ENCODE measurements at regions not wholly inside any gene's neighbourhood (a gene's known extent, or its start where the extent isn't known, plus 50 kb on each side); places are given as distances from the start of the nearest gene placed in this dataset.
A peak's percentile ranks its signal among the peaks of the same experiment; 100 is the strongest.

- H3K27ac Mint-ChIP-seq (ENCODE audit: unreplicated experiment): peak overlapping the region; percentile 85
- no peak overlapping the region for H3K4me3 Mint-ChIP-seq (ENCODE audit: unreplicated experiment)
- H3K9me3 Mint-ChIP-seq (ENCODE audit: unreplicated experiment): peaks cover 6% of the 10 kb centered on the region
- peaks cover 9% of the 10 kb centered on the region for H3K36me3 Mint-ChIP-seq (ENCODE audit: unreplicated experiment)
- TF ChIP-seq, protein P1, sequence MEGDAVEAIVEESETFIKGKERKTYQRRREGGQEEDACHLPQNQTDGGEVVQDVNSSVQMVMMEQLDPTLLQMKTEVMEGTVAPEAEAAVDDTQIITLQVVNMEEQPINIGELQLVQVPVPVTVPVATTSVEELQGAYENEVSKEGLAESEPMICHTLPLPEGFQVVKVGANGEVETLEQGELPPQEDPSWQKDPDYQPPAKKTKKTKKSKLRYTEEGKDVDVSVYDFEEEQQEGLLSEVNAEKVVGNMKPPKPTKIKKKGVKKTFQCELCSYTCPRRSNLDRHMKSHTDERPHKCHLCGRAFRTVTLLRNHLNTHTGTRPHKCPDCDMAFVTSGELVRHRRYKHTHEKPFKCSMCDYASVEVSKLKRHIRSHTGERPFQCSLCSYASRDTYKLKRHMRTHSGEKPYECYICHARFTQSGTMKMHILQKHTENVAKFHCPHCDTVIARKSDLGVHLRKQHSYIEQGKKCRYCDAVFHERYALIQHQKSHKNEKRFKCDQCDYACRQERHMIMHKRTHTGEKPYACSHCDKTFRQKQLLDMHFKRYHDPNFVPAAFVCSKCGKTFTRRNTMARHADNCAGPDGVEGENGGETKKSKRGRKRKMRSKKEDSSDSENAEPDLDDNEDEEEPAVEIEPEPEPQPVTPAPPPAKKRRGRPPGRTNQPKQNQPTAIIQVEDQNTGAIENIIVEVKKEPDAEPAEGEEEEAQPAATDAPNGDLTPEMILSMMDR (IDR thresholded peaks at IDR 0.05): no peak
- no peak for DNase-seq (ENCODE audit: extremely low spot score, unreplicated experiment)
- peaks cover 58% of the 10 kb centered on the region for H3K4me1 Mint-ChIP-seq (ENCODE audit: unreplicated experiment)
- no peaks in the 10 kb centered on the region for H3K27me3 Mint-ChIP-seq (ENCODE audit: unreplicated experiment)
Observed at GRCh38 chr9:16193066-16193465, 640.2 kb downstream of the CCDC171 start.

DNA sequence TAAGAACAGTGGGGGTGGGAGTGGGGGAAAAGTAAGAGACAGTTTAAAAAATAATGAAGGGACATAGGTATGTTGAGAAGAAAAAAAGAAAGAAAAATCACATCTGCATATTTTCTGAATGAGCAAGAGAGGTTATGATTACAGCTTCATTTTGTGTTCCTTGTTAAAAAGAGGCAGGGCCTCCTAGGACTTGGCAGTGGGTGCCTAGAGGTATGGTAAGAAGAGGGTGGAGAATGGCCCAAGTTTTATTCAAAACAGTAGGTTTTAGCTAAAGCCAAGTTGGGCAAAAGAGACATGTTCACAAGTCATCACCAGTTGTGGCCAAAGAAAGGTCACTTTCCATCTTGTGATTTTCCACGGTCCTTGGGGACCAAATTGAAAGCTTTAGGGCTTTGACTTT is 643.4 kb downstream of the CCDC171 start:
- no peaks in the 10 kb centered on the region for H3K36me3 Mint-ChIP-seq (ENCODE audit: unreplicated experiment)
- H3K4me3 Mint-ChIP-seq (ENCODE audit: unreplicated experiment): no peak overlapping the region
- no peak for DNase-seq (ENCODE audit: extremely low spot score, unreplicated experiment)
- no peaks in the 10 kb centered on the region for H3K9me3 Mint-ChIP-seq (ENCODE audit: unreplicated experiment)
- peak overlapping the region; percentile 90 for H3K27ac Mint-ChIP-seq (ENCODE audit: unreplicated experiment)
- TF ChIP-seq, protein P1 (IDR thresholded peaks at IDR 0.05): no peak
- peaks cover 78% of the 10 kb centered on the region for H3K4me1 Mint-ChIP-seq (ENCODE audit: unreplicated experiment)
- no peaks in the 10 kb centered on the region for H3K27me3 Mint-ChIP-seq (ENCODE audit: unreplicated experiment)

- H3K9me3 Mint-ChIP-seq (ENCODE audit: unreplicated experiment): no peaks in the 10 kb centered on the region
- no peak for DNase-seq (ENCODE audit: extremely low spot score, unreplicated experiment)
- peaks cover 78% of the 10 kb centered on the region for H3K4me1 Mint-ChIP-seq (ENCODE audit: unreplicated experiment)
- TF ChIP-seq, protein P1 (IDR thresholded peaks at IDR 0.05): no peak
- no peaks in the 10 kb centered on the region for H3K27me3 Mint-ChIP-seq (ENCODE audit: unreplicated experiment)
- H3K27ac Mint-ChIP-seq (ENCODE audit: unreplicated experiment): peak overlapping the region; percentile 90
- H3K4me3 Mint-ChIP-seq (ENCODE audit: unreplicated experiment): peak overlapping the region; percentile 15
- no peaks in the 10 kb centered on the region for H3K36me3 Mint-ChIP-seq (ENCODE audit: unreplicated experiment)
Observed at GRCh38 chr9:16197578-16198370, 644.9 kb downstream of the CCDC171 start.

DNA sequence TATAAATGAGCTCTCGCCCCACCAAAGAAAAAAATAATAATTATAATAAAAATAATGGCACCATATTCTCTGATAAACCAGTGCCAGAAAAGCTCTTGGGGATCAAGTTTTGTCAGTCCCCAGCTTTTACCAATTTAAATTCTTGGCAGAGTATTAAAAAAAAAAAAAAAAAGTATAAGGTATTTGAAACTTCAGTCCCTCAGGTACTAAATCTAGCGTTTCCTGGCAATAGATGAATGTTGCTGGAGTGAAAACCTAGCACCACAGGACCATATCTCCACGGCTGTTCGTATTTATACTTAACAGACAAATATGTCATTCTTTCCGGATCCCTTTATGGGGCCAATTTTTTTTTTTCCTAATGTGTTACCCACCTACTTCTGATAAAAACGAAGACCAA is 646.2 kb downstream of the CCDC171 start:
- no peak for DNase-seq (ENCODE audit: extremely low spot score, unreplicated experiment)
- Mint-ChIP-seq H3K9me3 (ENCODE audit: unreplicated experiment) (no peaks in the 10 kb centered on the region), H3K27me3 (ENCODE audit: unreplicated experiment) (no peaks in the 10 kb centered on the region), H3K27ac (ENCODE audit: unreplicated experiment) (peak overlapping the region; percentile 90), H3K4me1 (ENCODE audit: unreplicated experiment) (peaks cover 79% of the 10 kb centered on the region), H3K4me3 (ENCODE audit: unreplicated experiment) (no peak overlapping the region), H3K36me3 (ENCODE audit: unreplicated experiment) (no peaks in the 10 kb centered on the region)
- TF ChIP-seq, protein P1 (IDR thresholded peaks at IDR 0.05): no peak

DNA sequence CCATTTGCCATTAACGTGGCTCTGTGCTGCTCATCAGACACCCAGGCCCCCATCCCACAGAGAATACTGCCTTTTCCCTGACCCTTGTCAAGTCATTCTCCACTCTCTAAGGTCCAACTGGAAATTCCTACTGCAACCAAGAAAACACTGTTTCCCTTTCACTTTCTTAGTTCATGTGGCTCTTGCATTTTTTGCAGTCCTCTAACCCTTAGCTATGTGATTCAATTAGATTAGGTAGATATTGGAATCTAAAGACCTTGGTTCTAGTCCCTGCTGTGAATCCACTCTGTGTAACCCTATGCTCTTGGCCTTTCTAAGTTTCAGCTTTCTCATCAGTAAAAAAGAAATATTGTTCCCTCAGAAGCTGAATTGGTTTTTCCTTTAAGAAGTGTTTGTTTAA is 649.4 kb downstream of the CCDC171 start:
- H3K4me1 Mint-ChIP-seq (ENCODE audit: unreplicated experiment): peaks cover 87% of the 10 kb centered on the region
- no peak overlapping the region for H3K4me3 Mint-ChIP-seq (ENCODE audit: unreplicated experiment)

More for the DNA sequence above, 649.4 kb downstream of the CCDC171 start:
- H3K9me3 Mint-ChIP-seq (ENCODE audit: unreplicated experiment): no peaks in the 10 kb centered on the region
- no peaks in the 10 kb centered on the region for H3K27me3 Mint-ChIP-seq (ENCODE audit: unreplicated experiment)
- no peaks in the 10 kb centered on the region for H3K36me3 Mint-ChIP-seq (ENCODE audit: unreplicated experiment)
- H3K27ac Mint-ChIP-seq (ENCODE audit: unreplicated experiment): peak overlapping the region; percentile 94
- DNase-seq (ENCODE audit: extremely low spot score, unreplicated experiment): no peak
- TF ChIP-seq, protein P1 (IDR thresholded peaks at IDR 0.05): no peak

Data from osteocyte (in vitro differentiated cells).